HG02763 (cell line): ENCODE measurements at regions not wholly inside any gene's neighbourhood (a gene's known extent, or its start where the extent isn't known, plus 50 kb on each side); places are given as distances from the start of the nearest gene placed in this dataset.
"Not testable (repeated sequence)": the region's sequence is repeated elsewhere in the genome, so short reads cannot be mapped to it uniquely, and the experiment has no call there.

ENCODE experiments used
- ATAC-seq: cut with Tn5 transposase; IDR thresholded peaks from one replicate; pipeline ENCODE4 v1.9.1; 2021; ENCODE audit warnings: mild to moderate bottlenecking, moderate library complexity; ENCODE audit not compliant: unreplicated experiment

- peak; percentile 33 for ATAC-seq
Observed at GRCh38 chr4:184282251-184282713, 64.6 kb upstream of the ENPP6 start.

- peak; percentile 23 for ATAC-seq
Observed at GRCh38 chr4:184281231-184282139, 63.8 kb upstream of the ENPP6 start.

DNA sequence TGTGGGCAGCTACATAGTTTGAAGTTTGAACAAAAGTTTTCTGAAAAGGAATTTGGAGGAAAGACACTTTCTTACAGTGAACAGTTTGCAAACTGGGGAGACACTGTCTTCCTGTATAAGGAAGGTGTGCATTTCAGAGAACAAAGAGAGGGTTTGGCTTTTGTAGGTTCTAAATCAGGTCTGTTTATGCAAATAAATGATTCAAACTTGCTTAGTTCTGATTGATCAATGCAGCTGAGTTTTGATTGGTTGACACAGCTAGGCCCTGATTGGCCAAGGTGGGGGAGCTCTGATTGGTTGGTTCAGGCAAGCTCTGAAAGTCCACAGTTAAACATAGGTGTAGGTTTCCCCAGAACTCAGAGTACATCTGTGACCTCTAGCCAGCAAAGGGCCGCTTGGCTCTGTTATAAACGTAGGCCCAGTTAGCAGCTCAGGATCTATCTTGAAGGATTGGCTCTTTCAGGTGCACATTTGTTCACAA lies 63.0 kb upstream of the ENPP6 start:
- peak; percentile 35 for ATAC-seq

DNA sequence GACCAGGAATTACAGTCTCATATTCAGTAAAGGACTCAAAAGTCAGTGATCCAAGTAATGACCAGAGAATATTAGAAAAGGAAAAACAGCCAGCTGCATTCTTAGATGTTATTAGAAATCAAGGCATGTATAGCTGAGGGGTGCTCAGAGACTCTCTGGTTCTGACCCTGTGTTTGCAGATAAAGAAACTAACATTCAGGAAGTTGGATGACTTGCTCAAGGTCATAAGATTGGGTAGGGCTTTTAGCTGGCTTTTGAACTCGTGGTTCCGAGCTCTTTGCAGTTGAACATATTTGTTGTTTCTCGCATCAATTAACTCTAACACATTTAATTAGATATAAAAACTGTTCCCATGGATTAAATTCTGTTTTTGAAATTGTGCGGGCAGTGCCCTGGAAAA lies 62.5 kb upstream of the ENPP6 start:
- ATAC-seq, result no peak

DNA sequence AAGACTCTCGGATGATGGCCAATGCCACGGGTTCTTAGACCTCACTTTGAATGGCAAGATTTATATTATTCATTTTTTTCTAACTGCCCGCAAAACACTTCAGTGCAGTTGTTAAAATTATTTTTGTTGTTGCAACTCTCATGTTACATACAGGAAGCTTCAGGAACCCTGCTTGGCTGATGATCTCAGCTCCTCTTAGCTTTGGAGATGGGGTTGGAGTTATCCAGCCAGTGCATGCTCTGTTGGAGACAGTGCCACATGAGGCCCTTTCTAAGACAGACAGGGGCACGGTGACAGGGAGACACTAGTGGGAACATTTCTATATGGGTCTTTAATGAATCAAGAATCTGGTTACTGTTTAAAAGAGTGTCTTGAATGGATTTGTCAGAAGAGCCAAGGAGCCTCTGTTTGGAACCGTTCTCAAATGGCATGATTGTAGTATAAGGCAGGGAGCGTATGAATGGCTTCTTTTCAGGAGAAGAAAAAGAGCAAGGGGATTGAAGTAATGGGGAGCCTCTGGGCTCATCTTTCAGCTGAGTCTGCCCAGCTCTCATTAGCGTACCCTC lies 61.9 kb upstream of the ENPP6 start:
- ATAC-seq, result no peak

- ATAC-seq, result not testable (repeated sequence)
Observed at GRCh38 chr4:184277769-184278168, 60.1 kb upstream of the ENPP6 start.

GRCh38 chr4:184277010-184277409 lies 59.3 kb upstream of the ENPP6 start:
- ATAC-seq, result not testable (repeated sequence)

GRCh38 chr4:184276346-184276745 lies 58.7 kb upstream of the ENPP6 start:
- ATAC-seq, result not testable (repeated sequence)

- ATAC-seq, result no peak
Observed at GRCh38 chr4:184275766-184276165, 58.1 kb upstream of the ENPP6 start.

GRCh38 chr4:184274286-184274951 lies 56.7 kb upstream of the ENPP6 start:
- no peak for ATAC-seq

DNA sequence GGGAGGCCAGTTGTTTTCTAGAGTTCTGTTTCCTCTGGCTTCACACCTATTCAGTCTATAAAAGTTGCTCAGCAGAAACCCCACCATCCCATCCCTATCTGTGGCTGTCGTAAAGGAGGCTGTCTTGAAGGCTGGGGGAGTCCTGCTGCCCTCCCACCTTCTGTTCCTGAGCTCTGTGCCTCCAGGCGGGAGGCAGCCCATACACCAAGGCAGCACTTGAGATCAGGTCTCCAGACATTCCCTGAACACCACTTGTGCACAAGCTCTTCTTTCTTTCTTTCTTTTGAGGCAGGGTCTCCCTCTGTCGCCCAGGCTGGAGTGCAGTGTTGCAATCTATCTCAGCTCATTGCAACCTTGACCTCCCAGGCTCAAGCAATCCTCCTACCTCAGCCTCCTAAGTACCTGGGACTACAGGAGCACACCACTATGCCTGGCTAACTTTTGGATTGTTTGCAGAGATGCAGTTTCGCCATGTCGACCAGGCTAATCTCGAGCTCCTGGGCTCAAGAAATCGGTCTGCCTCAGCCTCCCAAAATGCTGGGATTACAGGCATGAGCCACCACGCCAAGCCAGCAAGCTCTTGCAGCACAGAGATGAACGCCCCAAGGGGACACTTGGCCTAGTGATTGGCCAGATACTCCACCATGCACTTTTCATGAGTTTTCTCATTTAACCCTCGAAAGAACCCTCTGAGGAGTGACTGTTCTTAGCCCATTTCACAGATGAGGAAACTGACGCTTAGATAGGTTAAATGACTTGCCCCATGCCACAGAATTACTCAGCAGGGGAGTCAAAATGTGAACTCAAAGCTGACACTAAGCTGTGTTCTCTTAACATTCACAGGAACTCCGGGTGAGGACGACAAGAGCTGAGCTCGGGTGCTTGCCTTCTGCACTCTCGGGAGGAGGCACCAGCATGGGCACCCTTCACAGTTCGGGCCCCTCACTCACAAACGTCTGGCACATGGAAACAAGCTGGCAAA lies 55.8 kb upstream of the ENPP6 start:
- no peak for ATAC-seq

DNA sequence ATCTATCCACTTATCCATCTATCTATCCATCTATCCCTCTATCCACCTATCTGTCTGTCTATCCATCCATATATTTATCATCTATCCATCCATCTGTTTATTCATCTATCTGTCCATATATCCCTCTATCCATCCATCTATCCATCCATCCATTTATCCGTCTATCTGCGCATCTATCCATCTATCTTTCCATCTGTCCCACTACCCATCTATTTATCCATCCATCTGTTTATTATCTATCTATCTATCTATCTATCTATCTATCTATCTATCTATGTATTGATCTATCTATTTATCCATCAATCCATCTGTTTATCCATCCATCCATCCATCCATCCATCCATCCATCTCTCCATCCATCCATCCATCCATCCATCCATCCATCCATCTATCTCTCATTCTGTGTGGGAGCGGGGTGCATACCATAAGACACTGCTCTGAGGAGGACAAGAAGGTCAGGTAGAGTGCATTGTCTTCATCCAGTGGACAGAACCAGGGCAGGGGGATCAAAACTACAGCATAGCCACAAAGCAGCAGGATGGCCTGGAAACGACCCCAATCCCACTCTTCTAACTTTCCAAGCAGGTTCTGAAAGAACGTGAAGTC lies 53.2 kb upstream of the ENPP6 start:
- ATAC-seq, result no peak

DNA sequence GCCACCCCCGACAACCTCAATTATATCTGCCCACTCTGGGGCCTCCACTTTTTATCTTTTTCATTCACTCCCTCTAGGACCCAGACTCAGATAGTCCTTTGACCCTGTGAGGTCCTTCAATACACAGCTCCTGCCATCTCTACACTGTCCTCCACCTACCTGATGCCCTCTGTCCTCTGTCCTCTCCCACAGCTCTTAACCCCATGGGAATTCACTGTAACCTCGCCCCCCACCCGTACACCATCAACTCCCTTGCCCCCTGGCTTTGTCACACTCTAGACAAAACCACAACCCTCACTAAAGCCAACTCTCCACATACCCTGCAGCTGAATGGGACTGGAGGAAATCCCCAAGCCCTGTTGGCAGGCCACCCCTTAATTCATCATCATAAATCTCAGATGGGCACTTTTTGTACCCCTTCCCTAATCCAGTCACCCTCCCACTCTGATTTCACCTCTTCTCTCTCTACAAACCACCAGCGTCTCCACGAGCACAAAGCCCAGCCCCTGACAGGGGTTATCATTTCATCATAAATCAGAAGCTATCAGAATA lies 52.3 kb upstream of the ENPP6 start:
- no peak for ATAC-seq

DNA sequence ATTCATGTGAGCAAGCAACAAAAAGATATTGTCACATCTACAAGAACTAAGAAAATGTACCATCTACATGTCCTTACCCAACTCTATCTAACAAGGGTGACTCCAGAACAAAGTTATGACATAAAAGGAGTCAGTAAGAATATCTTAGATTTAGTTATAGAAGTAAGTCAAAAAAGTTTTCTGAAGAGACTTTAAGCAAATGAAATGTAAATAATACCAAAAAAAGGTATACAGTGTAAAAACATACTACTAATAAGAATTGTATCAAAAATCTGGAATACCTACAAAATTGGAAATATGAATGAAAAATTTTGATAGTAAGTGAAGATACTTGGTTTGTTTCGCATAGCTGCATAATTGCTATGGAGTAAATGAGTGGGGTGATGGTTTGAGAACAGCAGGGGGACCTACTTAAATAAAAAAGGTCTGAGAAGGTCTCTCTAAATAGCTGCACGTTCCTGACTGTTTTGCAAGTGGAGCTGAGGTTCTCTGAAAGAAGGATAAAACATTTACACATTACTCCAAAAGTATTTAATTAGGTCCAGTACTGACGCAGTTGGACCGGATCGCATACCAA lies 51.0 kb upstream of the ENPP6 start:
- no peak for ATAC-seq

DNA sequence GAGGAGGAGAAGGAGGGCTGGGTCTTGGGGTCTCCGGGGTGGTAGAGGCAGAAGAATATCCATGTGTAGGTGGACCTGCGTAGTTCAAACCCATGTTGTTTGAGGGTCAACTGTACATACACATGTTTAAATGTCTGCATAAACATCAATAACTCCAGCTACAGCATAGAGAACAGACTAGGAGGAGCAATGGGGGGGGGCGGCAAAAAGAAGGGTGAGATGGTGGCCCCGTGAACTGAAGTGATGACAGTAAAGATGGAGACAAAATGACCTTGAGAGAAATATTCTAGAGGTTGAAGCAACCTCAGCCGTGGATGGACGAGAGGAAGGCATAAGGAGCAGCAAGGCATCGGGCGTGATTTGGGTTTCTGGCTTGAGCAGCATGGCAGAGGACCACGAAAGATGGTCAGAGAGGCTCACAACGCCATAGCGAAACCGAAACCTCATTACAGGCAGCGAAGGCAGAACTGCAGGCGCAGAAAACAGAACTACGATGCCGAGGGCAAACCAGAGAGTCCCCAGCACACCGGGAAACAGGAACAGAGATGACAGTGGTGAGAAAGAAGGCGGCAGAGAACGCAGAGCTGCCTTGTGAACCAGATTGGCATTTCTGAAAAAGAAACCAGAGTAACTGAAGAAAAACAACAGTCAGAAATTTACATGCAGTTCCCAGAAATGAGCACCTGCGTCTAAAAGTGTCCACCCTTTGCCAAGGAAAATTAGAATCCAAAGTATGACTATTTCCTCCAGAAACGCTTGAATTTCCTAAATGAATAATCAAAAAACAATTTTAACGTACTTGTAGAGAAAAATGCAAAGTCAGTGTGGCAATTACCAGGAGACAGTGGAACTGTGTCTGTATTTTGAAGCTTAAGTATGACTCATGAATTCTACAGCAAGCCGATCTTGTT lies 50.3 kb upstream of the ENPP6 start:
- ATAC-seq, result peak; percentile 68
